NCI-H187 treated with DMSO at 0.1 percent for 48 hours (cell line): ENCODE measurements at regions not wholly inside any gene's neighbourhood (a gene's known extent, or its start where the extent isn't known, plus 50 kb on each side); places are given as distances from the start of the nearest gene placed in this dataset.
"Not testable (repeated sequence)": the region's sequence is repeated elsewhere in the genome, so short reads cannot be mapped to it uniquely, and the experiment has no call there.

Source experiments
- DNase-seq: peaks from one replicate; lab custom pipeline; 2025; lab: John Stamatoyannopoulos, UW

DNA sequence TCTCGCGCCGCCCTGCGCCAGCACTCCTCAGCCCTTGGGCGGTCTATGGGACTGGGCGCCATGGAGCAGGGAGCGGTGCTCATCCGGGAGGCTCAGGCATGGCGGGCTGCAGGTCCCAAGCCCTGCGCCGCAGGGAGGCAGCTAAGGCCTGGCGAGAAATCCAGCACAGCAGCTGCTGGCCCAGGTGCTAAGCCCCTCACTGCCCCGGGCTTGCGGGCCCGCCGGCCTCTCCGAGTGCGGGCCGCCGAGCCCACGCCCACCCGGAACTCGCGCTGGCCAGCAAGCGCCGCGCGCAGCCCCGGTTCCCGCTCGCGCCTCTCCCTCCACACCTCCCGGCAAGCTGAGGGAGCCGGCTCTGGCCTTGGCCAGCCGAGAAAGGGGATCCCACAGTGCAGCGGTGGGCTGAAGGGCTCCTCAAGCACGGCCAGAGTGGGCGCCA is 1517.2 kb downstream of the GRIK2 start:
- DNase-seq, result not testable (repeated sequence)

DNA sequence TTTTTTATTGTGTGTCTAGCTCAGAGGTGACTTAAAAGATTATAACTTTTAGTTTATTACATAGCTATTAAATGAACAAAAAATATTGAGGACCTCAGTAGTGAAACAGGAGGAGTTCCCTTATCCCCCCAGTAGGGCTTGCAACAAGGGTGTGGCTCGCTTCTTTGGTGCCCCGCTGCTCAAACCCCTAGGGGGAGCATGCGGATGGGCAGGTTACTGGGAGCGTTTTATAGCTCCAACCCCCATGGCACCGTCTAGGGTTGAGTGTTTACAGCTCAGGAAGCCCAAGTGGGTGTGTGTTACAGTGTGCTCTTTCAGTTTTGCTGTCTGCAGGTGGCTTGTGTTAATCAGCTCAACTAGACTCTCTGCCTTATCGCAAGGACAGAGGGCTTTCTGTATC is 1513.7 kb downstream of the GRIK2 start:
- DNase-seq, result no peak

DNA sequence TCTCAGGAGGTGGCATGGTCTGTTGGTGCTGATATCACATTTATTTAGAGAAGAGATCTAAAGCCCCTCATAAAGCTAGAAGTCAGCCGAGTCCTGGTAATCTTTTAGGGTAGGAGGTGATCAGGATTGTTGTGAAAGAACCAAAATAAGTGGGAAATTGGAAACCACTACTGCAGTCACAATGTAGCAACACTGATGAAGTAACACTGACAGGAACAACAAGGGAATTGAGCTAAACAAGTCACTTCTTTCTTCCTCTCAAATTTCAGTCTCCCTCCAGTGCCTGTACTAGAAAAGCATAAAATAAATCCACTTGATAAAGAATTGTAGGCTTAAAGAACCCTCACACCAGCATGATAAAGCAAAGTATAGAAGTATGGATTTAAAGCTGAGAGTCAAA is 1509.0 kb downstream of the GRIK2 start:
- no peak for DNase-seq

DNA sequence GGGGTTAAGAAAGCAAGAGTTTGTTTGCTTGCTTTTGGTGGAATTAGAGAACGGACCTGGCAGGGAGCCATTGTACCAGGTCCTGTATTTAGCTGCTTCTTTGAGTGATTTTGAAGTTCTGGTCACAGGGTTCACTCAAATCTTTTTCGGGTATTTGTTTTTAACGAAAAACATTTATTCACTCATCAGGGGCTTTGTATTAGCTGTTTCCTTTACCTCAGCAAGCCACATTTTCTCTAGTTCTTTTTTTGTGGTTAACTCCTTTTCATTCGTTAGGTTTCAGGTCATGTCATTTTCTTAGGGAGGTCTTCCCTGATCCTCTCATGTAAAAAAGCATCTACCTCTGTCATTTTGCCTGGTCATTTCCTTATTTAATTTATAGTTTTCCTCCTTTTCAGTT is 1502.2 kb downstream of the GRIK2 start:
- no peak for DNase-seq

DNA sequence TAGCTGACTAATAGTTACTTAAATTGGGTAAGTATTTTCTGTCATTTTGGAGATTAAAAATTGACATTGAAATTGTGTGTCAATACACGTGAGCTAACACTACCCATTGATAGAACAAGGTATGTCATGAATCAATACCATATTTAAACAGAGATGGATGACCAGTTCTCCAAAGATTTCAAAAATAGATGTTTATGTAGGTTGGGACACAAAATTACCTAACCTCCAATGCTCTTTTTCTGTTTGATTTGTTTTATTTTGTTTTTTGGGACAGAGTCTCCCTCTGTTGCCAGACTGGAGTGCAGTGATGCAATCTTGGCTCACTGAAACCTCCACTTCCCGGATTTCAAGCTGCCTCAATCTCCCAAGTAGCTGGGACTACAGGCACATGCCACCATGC is 1491.7 kb downstream of the GRIK2 start:
- no peak for DNase-seq

DNA sequence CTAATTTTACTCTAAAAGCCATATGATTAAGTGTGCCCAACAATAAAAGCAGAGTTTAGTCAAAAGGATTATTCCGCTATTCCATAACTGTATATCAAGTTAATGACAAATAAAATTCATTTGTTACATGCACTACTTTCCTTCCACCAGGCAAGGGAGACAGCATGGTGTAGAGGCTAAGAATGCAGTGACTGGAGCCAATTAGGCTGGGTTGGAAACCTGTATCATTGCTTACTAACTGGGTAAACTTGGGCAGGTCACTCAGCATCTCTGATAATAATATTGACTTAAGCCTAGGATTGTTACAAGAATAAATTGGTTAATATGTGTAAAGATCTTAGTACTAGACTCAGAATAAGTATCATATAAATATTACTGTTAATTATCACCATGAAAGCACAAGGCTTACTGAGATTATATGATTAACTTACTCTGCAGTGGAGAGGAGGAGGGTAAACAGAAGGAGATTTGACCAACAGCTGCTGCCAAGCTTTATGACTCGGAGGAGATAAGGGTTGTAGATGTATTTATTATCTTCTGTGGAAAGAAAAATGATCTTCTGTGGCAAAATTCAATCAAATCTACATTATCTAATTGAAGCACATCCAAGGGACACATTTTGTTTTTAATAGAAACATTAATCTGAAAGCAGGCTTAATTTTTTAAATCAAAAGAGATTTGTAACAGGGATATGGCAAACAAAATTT is 1459.9 kb downstream of the GRIK2 start:
- DNase-seq, result no peak

DNA sequence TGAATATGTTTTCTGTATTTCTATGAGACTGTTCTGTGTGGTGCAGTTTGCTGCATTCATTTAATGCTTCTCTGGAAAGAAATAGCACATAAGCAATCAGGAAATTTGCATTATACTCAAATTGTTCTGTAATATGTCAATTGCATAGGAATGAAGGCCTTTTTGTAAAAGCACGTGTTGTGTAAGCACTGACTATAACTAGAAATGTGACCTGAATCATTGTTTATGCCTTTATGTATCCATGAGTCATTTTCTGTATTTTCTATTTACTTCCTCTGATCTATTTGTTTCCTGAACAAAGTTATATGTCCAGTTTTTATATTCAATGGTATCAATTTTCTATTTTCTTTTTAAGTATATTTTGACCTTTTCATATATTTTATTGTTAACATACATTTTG is 1455.3 kb downstream of the GRIK2 start:
- DNase-seq, result no peak

DNA sequence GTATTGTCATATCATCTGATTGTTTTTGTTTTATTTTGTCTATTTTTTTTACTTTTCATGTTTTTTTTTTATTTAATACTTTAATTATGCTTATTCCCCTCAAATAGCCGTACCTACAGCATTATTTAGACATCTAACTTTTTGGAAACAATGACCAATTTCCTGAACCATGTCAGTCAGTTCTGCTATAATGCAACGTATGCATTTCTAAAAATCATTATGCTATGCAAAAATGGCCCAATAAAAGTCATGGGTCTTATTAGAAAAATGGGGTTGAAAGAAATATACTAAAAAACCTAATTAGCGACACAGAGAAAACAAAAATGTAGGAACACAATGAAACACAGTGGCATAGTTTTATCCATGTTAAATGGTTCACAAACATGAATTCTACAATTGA is 1454.7 kb downstream of the GRIK2 start:
- DNase-seq, result no peak

DNA sequence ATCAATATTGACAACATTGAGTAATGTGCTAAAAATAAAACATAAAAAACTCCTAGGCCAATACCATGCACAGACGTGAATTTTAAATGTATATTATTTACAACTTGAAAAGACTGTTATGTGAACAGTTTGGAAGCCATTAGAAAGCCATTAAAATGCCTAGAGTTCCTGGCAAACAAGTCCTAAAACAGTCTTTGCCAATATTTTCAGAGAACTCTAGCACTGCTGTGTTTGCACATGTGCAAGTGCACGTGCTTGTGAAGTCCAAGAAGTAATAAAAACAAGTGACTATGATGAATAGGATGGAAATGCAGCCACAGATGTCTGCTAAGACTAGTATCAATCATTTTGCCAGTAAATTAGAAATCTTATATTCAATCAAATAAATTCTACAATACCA is 1447.6 kb downstream of the GRIK2 start:
- DNase-seq, result no peak

DNA sequence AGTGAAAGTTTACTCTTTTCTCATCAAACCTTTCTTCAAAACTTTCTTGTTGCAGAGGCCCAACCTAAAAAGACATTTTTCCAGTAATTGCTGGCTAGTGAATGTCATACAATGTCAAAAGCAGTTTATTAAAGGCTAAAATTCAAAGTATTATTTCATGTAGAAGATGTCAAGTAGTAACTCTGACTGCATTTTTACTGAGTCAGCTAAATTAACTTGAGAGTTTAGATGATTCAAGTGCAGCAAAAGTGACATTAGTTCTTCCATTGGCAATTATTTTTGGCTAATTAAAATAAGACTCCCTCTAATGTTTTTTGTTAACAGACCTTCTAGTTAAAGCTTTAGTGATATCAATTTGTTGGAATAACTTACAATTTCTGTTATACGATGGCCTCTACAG is 1438.5 kb downstream of the GRIK2 start:
- no peak for DNase-seq

DNA sequence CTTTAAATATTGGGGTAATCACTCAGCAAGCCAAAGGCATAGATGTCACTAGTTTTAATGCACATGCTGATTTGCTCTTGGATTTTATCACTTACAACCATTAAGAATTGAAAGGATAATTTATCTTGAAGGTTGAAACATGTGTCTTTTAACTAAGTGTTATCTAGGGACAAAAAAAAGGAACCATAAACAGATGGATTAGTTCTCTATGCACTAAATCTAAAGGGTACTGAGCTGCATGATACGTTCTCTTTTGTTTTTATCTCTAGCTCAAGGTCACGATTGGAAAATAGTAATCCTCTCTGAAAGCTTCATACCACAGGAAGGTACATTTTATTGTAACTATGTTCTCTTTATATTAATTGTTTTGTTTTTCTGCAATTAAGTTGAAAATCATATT is 1426.6 kb downstream of the GRIK2 start:
- DNase-seq, result no peak

DNA sequence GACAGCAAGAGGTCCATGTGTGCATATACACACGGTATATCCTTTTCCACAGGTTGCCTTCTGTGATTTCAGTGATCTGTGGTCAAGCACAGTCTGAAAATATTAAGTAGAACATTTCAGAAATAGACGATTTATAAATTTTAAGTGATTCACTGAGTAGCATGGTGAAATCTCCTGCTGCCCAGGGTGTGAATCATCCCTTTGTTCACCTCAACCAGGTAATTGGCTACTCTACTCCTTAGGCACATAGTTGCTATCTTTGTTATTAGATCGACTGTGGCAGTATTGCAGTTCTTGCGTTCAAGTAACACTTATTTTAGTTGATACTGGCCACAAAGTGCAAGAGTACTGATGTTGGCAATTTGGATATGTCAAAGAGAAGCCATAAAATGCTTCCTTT is 1421.7 kb downstream of the GRIK2 start:
- DNase-seq, result no peak

DNA sequence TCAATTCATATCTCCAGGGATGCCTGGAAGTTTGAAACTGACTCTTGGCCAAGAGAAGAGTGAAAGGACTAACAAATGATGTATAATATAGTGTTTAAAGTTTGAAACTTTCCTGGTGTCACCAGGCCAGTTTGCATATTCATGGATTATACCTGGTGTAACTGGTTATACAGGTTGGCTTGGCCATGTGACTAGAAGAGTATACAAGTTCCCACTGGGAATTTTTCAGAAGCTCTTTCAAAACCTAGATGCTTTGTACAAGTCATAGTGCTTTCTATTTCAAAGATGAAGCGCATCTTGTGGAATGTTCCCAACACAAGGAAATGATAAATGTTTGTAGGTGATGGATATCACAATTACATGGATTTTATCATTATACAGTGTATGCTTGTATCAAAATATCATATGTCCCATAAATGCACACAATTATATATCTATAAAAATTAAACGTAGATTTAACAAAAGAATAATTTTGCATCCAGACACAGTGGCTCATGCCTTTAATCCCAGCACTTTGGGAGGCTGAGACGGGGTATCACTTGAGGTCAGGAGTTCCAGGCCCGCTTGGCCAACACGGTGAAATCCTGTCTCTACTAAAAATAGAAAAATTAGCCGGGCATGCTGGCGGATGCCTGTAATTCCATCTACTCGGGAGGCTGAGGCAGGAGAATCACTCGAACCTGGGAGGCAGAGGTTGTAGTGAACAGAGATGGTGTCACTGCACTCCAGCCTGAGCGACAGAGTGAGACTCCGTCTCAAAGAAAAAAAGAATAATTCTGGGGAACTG is 1420.2 kb downstream of the GRIK2 start:
- no peak for DNase-seq

DNA sequence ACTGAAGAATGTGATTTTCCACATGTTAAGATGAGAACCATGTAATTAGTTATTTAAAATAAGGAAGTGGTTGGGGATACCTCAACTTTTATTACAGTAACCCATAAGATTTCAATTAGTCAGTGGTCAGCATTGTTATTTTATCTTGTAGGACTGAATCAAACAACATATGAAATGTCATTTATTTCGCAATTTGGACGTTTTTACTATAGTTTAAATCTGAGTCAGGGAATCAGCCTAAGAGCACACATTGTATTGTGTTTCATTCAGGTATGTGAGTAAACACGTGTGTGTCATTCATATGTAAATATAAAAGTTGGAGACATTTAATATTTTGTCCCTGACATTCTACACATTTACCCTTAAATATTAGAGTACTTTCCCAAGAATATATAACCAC is 1418.7 kb downstream of the GRIK2 start:
- no peak for DNase-seq

DNA sequence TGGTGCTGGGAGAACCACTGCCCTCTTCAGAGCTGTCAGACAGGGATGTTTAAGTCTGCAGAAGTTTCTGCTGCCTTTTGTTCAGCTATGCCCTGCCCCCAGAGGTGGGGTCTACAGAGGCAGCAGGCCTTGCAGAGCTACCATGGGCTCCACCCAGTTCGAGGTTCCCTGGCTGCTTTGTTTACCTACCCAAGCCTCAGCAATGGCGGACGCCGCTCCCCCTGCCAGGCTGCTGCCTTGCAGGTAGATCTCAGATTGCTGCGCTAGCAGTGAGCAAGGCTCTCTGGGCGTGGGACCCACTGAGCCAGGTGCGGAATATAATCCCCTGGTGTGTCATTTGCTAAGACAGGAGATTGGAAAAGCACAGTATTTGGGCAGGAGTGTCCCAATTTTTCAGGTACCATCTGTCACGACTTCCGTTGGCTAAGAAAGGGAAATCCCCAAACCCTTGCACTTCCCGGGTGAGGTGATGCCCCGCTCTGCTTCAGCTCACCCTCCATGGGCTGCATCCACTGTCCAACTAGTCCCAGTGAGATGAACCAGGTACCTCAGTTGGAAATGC is 1415.5 kb downstream of the GRIK2 start:
- DNase-seq, result not testable (repeated sequence)

DNA sequence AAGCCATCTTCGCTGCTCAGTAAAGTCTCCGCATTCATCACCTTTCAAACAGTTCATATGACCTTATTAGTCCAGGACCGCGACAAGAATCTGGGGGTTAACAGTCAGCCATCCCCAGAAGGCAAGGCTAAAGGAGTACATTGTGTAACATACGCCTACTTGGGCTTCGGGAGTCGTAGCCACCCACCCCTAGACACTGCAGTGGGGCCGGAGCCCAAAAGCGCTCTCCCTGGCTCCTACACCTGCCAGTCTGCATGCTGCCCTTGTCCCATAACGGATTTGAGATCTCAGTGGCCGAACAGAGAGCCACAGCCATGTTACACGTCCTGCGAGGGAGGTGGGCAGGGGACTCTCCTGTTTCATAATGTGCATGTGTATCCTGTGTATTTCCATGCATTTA is 1405.5 kb downstream of the GRIK2 start:
- no peak for DNase-seq

DNA sequence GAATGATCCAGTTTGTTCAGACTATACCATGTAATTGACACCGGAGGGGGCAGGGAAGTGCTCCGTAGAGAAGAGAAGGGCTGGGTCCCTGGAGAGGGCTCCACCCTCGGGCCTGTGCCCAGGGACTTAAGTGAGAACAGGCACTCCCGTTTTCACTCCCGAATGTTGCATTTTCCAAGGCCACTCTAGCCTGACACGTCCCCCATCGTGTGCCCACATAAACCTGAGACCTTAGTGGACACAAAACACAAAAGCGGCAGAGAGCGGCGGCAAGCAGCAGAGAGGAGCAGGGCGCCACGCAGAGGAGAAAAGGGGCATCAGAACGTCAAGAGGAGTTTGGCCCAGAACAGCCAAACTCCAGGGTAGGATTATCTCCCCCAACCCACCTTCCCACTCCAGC is 1405.1 kb downstream of the GRIK2 start:
- DNase-seq, result no peak

DNA sequence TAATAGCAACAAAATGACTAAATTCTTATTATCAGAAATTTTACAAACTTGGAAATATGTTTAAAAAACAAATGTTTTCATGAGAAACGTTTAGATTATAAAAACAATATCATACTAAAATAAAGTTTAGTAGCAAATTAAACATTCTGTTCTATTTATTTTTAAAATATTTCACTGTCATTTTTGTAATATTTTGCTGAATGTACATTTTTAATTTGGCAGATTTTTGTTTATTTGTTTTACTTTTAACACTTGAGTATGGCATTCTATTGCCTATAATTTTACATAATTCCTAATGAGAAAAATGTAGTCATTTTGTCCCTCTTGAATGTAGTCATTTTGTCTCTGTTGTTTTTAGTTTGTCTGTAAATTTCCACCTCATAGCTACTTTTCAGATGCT is 1400.2 kb downstream of the GRIK2 start:
- DNase-seq, result no peak

DNA sequence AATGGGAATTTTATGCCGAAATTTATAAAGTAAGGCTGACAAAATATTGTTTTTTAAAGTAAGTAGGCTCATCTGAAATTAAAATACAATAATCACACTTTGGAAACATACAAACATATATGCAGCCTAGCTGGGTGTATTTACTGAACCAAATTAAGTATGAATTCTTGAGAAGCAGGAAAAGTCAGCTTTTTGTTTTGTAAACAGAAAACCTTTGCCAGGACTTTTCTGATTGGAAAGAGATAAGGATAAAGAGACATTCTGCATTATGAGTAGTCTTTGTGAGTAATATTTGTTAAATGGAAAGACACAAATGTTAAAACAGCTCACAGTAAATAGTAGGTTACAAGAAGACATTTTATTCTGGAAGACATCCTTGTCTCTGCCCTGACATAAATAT is 1380.8 kb downstream of the GRIK2 start:
- no peak for DNase-seq

DNA sequence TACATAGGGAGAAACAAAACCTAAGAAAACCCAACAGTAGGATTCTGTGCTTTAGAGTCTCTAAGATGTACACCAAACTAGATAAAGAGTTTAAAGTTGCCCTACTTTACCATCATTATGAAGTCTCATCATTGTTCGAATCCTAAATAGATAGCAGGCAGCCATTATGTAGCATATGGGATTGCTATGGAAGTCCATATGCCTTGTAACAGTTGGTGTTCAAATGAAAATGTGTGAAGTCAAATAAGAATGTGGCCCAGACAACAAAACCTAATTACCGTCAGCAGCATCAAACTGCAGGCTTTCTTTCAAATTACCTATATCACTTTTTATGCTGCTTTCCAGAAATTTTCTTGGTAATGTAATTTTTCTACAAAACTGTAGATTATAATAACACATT is 1380.1 kb downstream of the GRIK2 start:
- no peak for DNase-seq

DNA sequence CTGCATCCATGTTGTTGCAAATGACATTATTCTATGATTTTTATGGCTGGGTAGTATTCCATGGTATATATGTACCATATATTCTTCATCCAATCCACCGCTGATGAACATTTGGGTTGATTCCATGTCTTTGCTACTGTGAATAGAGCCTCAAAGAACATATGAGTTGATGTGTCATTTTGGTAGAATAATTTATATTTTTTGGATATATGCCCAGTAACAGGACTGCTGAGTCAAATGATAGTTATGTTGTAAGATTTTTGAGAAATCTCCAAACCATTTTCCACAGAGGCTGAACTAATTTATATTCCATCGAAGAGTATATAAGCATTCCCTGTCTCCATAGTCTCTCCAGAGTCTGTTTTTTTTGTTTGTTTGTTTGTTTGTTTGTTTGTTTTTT is 1373.5 kb downstream of the GRIK2 start:
- DNase-seq, result no peak

DNA sequence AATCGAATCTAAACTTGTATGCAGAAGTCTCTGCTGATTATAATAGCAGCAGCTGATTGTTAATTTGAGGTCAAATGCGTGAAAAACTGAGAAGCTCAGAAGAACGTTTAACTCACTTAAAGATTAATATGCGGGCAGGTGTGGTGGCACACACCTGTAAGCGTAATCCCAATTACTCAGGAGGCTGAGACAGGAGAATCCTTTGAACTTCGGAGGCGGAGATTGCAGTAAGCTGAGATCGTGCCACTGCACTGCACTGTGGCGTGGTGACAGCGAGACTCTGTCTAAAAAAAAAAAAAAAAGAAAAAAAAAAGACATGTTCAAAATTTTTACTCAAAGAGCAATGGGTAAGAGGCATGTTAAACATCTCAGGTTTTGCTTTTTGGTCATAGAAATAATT is 1370.8 kb downstream of the GRIK2 start:
- no peak for DNase-seq

DNA sequence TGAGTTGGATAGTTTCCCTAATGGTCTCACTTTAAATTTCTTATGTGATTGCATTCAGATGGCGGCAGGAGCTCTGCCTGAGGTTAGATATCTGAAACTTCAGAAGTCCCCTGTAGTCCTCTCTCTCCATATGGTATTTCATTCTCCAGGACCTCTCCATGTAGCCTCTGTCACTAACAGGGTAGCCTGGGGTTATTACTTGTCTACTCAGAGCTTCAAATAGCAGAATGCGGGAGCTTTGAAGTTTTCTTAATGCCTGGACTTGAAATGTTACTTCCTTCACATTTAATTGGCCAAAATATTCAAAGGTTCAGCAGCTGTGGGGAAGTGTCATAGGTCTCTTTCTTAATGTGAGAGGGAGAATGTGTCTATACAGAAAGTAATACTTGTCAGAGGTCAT is 1370.4 kb downstream of the GRIK2 start:
- no peak for DNase-seq
